IMR-90 (cell line): ENCODE measurements at regions not wholly inside any gene's neighbourhood (a gene's known extent, or its start where the extent isn't known, plus 50 kb on each side); places are given as distances from the start of the nearest gene placed in this dataset.

Experiments
- BHLHE40 ChIP-seq: fragments of 150-350 bp; IDR thresholded peaks from 2 replicates; pipeline ENCODE4 v1.6.1; 2016; ENCODE audit warnings: mild to moderate bottlenecking, low read depth, low read length
- CEBPB ChIP-seq: IDR thresholded peaks from 2 replicates; pipeline ENCODE4 v1.6.1; 2012; ENCODE audit warnings: low read depth, low read length, improper control_type of control experiment
- CHD1 ChIP-seq: IDR thresholded peaks from 2 replicates; pipeline ENCODE4 v1.6.1; 2012; ENCODE audit warnings: low read depth, low read length, improper control_type of control experiment
- ELK1 ChIP-seq: fragments of 150-350 bp; IDR thresholded peaks from 2 replicates; pipeline ENCODE4 v1.6.1; 2016; ENCODE audit warnings: low read depth, mild to moderate bottlenecking, low read length, moderate library complexity, borderline replicate concordance
- MAFK ChIP-seq: IDR thresholded peaks from 2 replicates; pipeline ENCODE4 v1.6.1; 2012; ENCODE audit warnings: low read depth, low read length, improper control_type of control experiment
- MAZ ChIP-seq: IDR thresholded peaks from 2 replicates; pipeline ENCODE4 v1.6.1; 2012; ENCODE audit warnings: low read depth, mild to moderate bottlenecking, low read length, improper control_type of control experiment, moderate library complexity, borderline replicate concordance
- MXI1 ChIP-seq: IDR thresholded peaks from 2 replicates; pipeline ENCODE4 v1.6.1; 2012; ENCODE audit warnings: low read depth, mild to moderate bottlenecking, low read length, moderate library complexity, borderline replicate concordance
- POLR2A ChIP-seq: IDR thresholded peaks from 2 replicates; pipeline ENCODE4 v1.6.1; 2012; ENCODE audit warnings: mild to moderate bottlenecking, low read depth, low read length
- RAD21 ChIP-seq: IDR thresholded peaks from 2 replicates; pipeline ENCODE4 v1.6.1; 2012; ENCODE audit warnings: low read length, improper control_type of control experiment
- RCOR1 ChIP-seq: IDR thresholded peaks from 2 replicates; pipeline ENCODE4 v1.6.1; 2012; ENCODE audit warnings: mild to moderate bottlenecking, low read length, improper control_type of control experiment; ENCODE audit not compliant: insufficient replicate concordance
- RFX5 ChIP-seq: IDR thresholded peaks from 2 replicates; pipeline ENCODE4 v1.8.0; 2012; ENCODE audit warnings: low read depth, mild to moderate bottlenecking, low read length, moderate library complexity
- SMC3 ChIP-seq: fragments of 150-350 bp; IDR thresholded peaks from 2 replicates; pipeline ENCODE4 v1.6.1; 2016; ENCODE audit warnings: low read depth, mild to moderate bottlenecking, antibody characterized with exemption, low read length, moderate library complexity
- TF ChIP-seq, protein P1 (sequence below): conservative IDR thresholded peaks from 2 replicates; pipeline ENCODE4 v1.5.1; 2012; ENCODE audit warnings: mild to moderate bottlenecking, low read depth, low read length, improper control_type of control experiment
- TF ChIP-seq, protein P2 (sequence below): fragments of 150-350 bp; IDR thresholded peaks from 2 replicates; pipeline ENCODE4 v1.6.1; 2017; ENCODE audit warnings: mild to moderate bottlenecking, antibody characterized with exemption, low read length, low read depth

- no peak for TF ChIP-seq RAD21
- TF ChIP-seq MAFK, result no peak
- TF ChIP-seq, protein P1, sequence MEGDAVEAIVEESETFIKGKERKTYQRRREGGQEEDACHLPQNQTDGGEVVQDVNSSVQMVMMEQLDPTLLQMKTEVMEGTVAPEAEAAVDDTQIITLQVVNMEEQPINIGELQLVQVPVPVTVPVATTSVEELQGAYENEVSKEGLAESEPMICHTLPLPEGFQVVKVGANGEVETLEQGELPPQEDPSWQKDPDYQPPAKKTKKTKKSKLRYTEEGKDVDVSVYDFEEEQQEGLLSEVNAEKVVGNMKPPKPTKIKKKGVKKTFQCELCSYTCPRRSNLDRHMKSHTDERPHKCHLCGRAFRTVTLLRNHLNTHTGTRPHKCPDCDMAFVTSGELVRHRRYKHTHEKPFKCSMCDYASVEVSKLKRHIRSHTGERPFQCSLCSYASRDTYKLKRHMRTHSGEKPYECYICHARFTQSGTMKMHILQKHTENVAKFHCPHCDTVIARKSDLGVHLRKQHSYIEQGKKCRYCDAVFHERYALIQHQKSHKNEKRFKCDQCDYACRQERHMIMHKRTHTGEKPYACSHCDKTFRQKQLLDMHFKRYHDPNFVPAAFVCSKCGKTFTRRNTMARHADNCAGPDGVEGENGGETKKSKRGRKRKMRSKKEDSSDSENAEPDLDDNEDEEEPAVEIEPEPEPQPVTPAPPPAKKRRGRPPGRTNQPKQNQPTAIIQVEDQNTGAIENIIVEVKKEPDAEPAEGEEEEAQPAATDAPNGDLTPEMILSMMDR, result no peak
- no peak for TF ChIP-seq CEBPB
- TF ChIP-seq ELK1, result no peak
- TF ChIP-seq POLR2A, result no peak
- TF ChIP-seq RFX5, result no peak
- no peak for TF ChIP-seq MAZ
- TF ChIP-seq RCOR1, result no peak
- TF ChIP-seq CHD1, result no peak
- no peak for TF ChIP-seq SMC3
- TF ChIP-seq BHLHE40, result no peak
- TF ChIP-seq, protein P2, sequence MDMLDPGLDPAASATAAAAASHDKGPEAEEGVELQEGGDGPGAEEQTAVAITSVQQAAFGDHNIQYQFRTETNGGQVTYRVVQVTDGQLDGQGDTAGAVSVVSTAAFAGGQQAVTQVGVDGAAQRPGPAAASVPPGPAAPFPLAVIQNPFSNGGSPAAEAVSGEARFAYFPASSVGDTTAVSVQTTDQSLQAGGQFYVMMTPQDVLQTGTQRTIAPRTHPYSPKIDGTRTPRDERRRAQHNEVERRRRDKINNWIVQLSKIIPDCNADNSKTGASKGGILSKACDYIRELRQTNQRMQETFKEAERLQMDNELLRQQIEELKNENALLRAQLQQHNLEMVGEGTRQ, result no peak
- TF ChIP-seq MXI1, result no peak
Measured at GRCh38 chr5:166369807-166370206, 1921.6 kb upstream of the WWC1 start.
